WERI-Rb-1 (cell line): ENCODE measurements at regions not wholly inside any gene's neighbourhood (a gene's known extent, or its start where the extent isn't known, plus 50 kb on each side); places are given as distances from the start of the nearest gene placed in this dataset.
A peak's percentile ranks its signal among the peaks of the same experiment; 100 is the strongest.

Experiments used
- DNase-seq: peaks from one replicate; pipeline ENCODE4 v3.0.0-alpha.2; 2020
- H3K27ac ChIP-seq: fragments of 250-450 bp; sonication (Bioruptor Pico); 2 replicates; pipeline ENCODE4 v1.5.1; 2020; ENCODE audit warnings: mild to moderate bottlenecking, moderate library complexity
- H3K27me3 ChIP-seq: fragments of 250-450 bp; sonication (Bioruptor Pico); 2 replicates; pipeline ENCODE4 v1.5.1; 2021; ENCODE audit warnings: mild to moderate bottlenecking, low read depth, moderate library complexity; ENCODE audit not compliant: insufficient read depth, severe bottlenecking
- H3K36me3 ChIP-seq: fragments of 250-450 bp; sonication (Bioruptor Pico); 2 replicates; pipeline ENCODE4 v1.5.1; 2020; ENCODE audit warnings: mild to moderate bottlenecking, moderate library complexity
- H3K4me3 ChIP-seq: 2 replicates; pipeline ENCODE4 v1.5.1; 2011; ENCODE audit warnings: low read depth, mild to moderate bottlenecking, control low read depth, low read length
- H3K9me3 ChIP-seq: fragments of 250-450 bp; sonication (Bioruptor Pico); 2 replicates; pipeline ENCODE4 v1.5.1; 2021; ENCODE audit warnings: mild to moderate bottlenecking, moderate library complexity; ENCODE audit not compliant: severe bottlenecking
- CTCF ChIP-seq: IDR thresholded peaks from 2 replicates; pipeline ENCODE4 v1.5.1; 2011; ENCODE audit warnings: low read depth, mild to moderate bottlenecking, control low read depth, inconsistent platforms, low read length

GRCh38 chr7:42693722-42694121, 218.1 kb downstream of the C7orf25 start:
- no peak overlapping the region for H3K27ac ChIP-seq
- H3K9me3 ChIP-seq = no peaks in the 10 kb centered on the region
- DNase-seq = no peak
- no peak for TF ChIP-seq CTCF
- peaks cover 76% of the 10 kb centered on the region for H3K27me3 ChIP-seq
- H3K36me3 ChIP-seq = no peaks in the 10 kb centered on the region
- H3K4me3 ChIP-seq = no peak overlapping the region

- H3K4me3 ChIP-seq = no peak overlapping the region
- H3K36me3 ChIP-seq = no peaks in the 10 kb centered on the region
- TF ChIP-seq CTCF = no peak
- no peaks in the 10 kb centered on the region for H3K9me3 ChIP-seq
- no peak overlapping the region for H3K27ac ChIP-seq
- peaks cover 70% of the 10 kb centered on the region for H3K27me3 ChIP-seq
- no peak for DNase-seq
Measured at GRCh38 chr7:42692621-42693020, 219.2 kb downstream of the C7orf25 start.

- DNase-seq = peak; percentile 27
Measured at GRCh38 chr7:42690794-42691639, 220.9 kb downstream of the C7orf25 start.

GRCh38 chr7:42689626-42690025, 222.2 kb downstream of the C7orf25 start:
- H3K27me3 ChIP-seq = peaks cover 79% of the 10 kb centered on the region
- H3K4me3 ChIP-seq = no peak overlapping the region
- H3K27ac ChIP-seq = no peak overlapping the region
- DNase-seq = no peak
- no peaks in the 10 kb centered on the region for H3K9me3 ChIP-seq
- no peaks in the 10 kb centered on the region for H3K36me3 ChIP-seq
- TF ChIP-seq CTCF = no peak

More at GRCh38 chr7:42690794-42691639, 220.9 kb downstream of the C7orf25 start:
- H3K27me3 ChIP-seq = peaks cover 70% of the 10 kb centered on the region
- peak; percentile 60 for TF ChIP-seq CTCF
- H3K4me3 ChIP-seq = no peak overlapping the region
- no peak overlapping the region for H3K27ac ChIP-seq
- no peaks in the 10 kb centered on the region for H3K36me3 ChIP-seq
- H3K9me3 ChIP-seq = no peaks in the 10 kb centered on the region

GRCh38 chr7:42688056-42688371, 223.9 kb downstream of the C7orf25 start:
- TF ChIP-seq CTCF = no peak
- Histone ChIP-seq H3K27me3 (peaks cover 78% of the 10 kb centered on the region), H3K4me3 (no peak overlapping the region), H3K36me3 (no peaks in the 10 kb centered on the region), H3K27ac (no peak overlapping the region), H3K9me3 (no peaks in the 10 kb centered on the region)
- DNase-seq = no peak
